Cerebellar nuclear complex (tissue), 1 donor: ENCODE measurements at regions not wholly inside any gene's neighbourhood (a gene's known extent, or its start where the extent isn't known, plus 50 kb on each side); places are given as distances from the start of the nearest gene placed in this dataset.
"Not testable (repeated sequence)": the region's sequence is repeated elsewhere in the genome, so short reads cannot be mapped to it uniquely, and the experiment has no call there.

Source experiments
- DNase-seq, 2 experiments: peaks; one replicate each; lab custom pipeline; 2025; lab: John Stamatoyannopoulos, UW

DNA sequence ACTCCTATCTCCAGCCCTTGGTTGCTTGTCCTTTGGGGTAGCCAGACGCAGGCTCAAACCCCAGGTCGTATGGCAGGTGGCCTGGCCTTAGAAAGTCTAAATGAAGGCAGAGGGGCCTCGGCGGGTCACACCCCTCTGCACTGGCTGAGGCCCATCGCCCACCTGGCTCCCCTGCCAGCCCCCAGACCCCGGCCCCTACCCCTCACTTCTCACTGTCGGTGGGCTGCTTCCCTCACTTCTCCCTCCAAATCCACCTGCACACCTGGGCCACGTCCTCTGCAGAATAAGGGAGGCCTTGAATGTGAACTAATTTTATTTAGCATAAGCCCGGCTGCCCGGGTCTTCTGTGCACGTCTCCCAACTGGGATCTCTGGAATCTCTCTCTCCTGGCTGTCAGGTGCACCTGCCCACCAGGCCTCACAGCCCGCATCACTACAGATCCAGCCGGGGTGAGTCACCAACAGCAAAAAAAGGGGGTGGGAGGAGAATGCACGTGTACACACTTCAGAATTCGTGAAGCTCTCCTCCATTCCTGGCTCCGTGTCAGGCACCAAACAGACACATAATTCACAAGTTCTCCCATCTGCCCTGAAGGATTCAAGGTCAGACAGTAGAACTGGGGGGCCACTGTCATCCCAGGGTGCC lies 107.5 kb upstream of the SIM2 start:
- no peak for DNase-seq

DNA sequence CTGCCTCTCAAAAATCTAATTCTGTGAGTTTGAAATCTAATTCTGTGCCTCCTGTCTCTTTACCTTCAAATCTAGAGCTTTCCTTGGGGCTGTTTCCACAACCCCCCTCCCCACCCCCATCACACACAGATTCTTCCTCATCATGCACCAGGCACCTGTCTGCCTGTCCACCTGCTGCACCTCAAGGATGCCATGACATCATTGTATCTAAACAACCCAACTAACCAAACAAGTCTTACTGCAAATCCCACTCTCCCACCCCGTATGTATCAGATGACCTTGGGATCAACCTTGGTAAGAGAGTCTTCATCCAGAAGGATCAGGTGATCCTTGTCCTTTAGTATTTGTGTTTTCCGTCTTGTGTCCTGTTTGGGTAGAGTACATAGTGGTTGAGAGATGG lies 102.7 kb upstream of the SIM2 start:
- DNase-seq = no peak

DNA sequence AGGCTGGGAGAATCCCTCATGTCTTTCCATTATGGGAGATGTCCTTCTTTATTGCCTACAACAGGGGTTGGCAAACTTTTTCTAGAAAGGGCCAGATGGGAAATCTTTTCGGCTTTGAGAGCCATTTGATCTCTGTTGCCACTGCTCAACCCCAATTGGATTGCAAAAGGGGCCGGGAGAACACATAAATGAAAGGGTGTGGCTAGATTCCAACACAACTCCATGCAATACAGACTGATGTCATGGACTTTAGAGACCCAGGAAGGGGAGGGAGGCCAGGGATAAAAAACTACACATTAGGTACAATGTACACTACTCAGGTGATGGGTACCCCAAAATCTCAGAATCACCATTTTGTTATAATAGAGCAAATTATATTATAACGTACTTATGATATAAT lies 97.6 kb upstream of the SIM2 start:
- DNase-seq = no peak

DNA sequence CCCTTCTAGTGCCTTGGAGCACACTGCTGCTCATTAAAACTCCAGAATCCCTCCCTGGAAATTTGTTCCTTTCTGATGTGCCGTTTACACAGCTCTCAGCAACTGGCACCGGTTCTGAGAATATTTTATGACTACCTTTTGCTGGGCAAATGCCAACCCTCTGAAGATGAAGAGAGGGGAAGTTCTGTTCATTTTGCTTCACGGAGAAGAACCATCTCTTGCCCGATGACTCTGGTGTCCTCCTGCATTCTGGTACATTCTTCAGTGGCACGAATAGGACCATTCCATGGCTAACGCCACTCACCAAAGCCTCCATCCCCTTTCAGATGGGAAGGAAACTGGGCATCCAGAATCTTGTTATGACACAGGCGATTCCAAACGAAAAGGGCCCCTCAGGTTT lies 96.2 kb upstream of the SIM2 start:
- DNase-seq = no peak

DNA sequence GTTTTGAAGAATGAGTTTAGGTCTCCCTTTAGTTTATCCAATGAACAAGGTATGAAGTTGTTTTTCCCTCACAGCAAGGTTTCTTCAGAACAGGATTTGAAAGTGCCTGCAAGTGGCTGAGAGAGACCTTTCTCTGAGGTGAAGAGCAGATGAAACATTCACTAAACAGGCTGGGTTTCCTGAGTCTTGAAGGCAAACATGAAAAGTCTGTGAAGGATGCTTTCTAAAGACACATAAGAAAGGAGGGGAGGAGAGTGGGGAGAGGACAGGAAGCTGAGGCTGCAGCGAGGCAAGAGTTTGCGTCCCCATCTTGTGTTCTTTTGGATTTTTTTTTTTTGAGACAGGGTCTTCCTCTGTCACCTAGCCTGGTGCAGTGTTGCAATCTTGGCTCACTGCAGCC lies 95.7 kb upstream of the SIM2 start:
- DNase-seq = no peak

DNA sequence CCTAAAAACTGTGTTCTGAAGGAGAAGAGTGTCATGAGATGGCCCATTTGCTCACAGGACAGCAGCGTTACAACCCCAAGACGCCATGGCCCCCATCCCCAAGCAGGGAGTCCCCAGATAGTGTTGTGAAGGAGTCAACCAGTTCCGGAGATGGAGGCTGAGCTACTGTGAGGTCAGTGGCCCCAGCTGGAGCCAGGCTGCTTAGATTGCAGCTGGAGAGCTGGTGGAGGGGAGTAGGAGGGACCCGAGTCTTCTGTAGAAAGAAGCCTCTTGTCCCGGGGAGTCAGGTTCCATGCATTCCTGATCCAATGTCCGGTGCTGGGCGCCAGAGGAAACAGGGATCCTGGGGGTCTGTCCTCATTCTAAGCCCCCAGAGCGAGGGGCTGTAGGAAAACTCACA lies 93.5 kb upstream of the SIM2 start:
- DNase-seq = no peak

DNA sequence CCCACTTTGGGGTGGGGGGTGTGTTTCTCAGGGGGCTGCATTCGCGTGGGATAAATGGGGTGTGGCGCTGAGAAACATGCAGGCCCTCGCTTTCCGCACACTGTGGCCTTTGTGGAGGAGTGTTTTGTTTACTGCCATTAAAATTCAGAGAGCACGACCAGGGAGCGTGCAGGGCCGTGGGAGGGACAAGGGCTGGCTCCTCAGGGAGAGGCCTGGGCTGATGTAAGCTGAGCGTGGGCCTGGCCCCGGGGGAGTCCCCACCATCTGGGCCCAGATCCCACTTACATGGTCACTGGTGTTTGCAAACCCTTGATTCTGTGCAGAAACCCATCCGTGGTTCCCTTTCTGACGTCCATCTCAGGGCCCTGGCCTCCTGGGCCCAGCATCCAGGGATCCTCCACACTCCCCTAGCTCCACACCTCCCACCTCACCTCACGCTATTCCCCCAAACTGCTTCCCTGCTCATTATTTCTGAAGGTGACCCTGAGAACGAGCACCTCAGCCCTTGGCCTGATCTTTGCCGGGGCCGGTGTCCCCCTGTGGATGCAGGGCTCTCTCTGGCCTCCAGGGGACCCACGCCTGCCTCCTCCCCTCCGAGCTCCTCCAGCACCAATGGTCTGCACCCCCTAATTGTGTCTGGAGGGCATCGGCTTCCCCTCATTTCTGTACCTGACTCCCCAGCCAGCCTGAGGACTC lies 92.5 kb upstream of the SIM2 start:
- DNase-seq = no peak

DNA sequence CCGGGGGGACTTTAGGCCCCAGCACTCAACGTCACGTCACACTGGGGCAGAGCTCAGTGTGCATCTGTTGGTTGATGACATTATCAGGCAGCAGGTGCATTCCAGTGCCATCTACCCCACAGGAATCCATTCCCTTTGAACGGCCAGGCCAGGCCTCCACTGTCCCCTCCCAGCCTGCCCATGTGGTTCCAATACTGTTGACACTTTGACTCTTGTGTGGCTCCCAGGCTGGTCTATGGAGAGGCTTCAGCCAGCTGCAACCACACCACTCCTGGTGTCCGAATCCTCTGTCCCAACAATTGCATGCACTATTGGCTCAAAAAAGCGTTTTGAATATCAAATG lies 92.0 kb upstream of the SIM2 start:
- no peak for DNase-seq

DNA sequence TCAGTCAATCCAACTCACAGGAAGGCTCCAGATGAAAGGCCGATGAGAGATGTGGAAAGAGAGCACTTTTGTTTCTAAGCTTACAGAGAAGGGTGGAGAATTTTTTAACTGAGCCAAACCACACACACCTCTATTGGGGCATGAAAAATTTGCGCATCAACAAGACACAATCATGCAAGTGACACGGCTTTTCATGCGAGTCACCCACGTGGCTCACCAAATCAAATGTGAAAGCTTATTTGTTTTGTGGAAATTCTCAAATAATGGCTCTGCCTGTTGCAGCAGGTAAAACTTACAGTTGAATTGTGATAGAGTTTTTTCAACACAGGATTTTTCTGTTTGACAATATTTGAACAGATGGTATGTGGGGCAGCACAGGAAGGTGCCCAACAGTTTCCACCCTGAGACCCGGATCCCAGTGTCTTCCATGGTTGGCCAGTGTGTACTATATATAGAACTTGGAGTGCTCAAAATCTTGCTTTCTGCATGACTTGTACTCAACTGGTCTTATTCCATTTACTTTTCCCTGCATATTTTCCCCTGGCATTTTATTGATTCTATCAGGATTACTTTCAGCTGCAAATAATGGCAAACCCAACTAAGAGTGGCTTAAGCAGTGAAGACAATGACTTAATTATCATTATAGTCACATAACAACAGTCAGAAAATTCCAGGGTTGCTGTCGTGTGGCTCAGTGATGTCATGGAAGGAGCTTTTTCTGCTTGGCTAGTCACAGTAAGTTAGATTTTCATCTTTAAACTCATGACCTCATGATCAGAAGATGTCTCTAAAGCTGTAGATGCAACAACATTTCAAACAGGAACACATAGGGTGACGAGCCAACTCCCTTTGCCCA lies 90.6 kb upstream of the SIM2 start:
- peak in 1 of 2 experiments; percentile 43 for DNase-seq

DNA sequence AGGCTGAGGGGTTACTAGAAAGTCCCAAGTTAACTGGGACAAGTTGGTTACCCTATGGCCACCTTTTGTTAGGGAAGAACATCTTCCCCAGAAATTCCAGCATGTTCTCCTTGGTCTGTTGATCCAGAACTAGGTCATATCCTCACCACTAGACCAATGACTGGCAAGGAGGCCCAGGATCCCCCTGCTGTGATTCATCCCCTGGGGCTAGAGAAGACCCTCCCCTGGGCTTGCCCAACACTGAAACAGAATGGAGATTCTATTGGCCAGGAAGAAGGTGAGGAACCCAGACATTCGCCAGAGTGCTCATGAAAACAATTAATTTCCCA lies 90.1 kb upstream of the SIM2 start:
- DNase-seq = no peak

DNA sequence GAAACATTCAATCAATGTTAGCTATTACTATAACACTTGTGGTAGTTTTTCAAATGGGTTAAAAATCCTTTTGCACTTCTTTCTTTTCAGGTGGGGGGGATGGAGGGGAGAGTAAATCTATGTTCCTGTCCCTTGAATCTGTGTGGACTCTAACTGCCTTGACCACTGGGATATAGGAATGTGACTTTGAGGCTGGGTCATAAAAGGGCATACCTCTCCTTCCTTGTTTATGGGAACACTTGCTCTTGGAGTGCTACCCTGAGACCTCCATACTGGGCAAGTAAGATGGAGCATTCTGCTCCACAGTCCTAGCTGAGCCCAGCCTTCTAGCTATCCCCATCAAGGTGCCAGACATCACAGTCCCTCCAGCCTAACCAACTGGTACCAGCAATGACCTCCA lies 89.3 kb upstream of the SIM2 start:
- no peak for DNase-seq

DNA sequence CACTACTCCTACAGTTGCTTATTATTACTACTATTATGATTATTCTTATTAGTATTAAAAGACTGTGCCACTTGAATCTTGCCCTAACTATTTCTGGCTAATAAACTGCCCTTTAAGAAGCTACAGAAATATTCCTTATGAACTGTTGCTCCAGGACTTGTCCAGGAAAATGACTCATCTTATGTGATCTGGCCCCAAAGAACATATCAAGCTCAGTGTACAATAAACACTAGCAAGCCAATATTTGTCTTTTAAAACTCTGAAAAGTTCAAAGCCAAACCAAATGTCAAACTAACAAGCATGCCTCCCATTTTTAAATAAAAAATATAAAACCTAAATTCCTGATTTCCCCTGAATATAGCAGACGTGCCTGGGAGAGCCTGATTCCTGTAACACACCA lies 88.7 kb upstream of the SIM2 start:
- no peak for DNase-seq

DNA sequence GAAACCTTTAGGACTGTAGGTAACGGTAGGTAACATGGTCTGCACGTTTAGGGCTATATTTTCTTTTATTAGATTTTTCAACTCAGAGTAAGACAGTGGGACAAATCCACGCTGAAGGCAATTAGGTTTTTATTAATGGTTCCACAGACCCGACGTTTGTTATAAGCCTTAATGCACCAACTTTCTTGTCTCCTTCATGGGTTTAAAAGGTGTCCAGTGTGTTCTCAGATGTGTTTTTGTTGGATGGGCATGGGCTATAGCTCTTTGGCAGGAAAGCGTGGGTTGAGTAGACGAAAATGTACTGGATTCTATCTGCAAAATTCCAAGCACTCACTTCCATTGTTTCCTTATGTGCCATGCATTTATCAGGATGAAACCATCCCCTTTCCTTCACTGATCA lies 88.0 kb upstream of the SIM2 start:
- no peak for DNase-seq

DNA sequence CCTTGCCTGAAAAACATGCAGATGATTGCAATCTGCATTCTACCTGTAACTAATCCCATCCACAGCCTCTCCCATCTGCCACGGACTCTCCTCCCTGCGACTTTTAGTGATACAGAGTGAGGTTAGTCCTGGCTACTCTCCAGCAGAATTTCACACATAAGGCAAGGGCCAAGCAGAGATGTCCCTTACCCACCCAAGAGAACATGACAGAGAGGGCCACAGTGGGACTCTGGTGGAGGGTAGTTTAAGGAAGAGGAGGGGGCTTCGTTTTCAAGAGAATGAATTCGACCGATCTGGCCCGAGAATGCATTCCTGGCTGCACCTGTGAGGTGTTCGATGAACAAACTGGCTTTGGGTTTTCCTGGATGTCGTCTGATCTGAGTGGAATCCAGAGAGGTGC lies 87.5 kb upstream of the SIM2 start:
- DNase-seq = no peak

DNA sequence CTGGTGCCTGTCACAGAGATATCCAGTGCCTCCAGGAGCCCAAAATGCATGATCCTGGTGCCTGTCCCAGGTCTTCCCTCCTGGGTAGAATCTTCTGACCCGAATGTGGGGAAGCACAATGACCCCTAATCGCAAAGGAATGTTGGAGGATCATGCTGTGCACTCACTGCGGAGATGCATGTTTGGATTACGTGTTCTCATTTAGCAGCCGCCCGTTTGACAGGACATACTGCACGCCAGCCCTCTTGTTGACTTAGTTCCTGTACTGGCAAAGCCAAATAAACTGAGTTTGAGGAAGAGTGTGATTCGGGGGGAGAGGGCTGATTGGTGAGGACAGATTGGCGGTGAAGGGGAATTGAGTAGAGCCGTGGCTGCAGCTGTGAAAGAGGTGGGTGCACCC lies 85.9 kb upstream of the SIM2 start:
- no peak for DNase-seq

DNA sequence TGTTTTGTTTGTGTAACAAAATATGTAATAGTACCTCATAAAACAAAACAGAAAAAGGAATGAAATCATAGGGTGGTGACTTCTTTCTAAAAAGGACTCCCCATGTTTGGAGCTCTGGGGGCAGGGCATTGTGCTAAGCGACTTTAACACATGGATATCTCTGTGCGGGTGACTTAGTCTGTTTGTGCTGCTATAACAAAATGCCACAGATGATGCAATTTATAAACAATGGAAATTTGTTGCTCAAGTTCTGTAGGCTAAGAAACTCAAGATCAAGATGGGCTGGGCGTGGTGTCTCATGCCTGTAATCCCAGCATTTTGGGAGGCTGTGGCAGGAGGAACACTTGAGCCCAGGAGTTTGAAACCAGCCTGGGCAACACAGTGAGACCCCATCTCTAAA lies 85.4 kb upstream of the SIM2 start:
- no peak for DNase-seq

DNA sequence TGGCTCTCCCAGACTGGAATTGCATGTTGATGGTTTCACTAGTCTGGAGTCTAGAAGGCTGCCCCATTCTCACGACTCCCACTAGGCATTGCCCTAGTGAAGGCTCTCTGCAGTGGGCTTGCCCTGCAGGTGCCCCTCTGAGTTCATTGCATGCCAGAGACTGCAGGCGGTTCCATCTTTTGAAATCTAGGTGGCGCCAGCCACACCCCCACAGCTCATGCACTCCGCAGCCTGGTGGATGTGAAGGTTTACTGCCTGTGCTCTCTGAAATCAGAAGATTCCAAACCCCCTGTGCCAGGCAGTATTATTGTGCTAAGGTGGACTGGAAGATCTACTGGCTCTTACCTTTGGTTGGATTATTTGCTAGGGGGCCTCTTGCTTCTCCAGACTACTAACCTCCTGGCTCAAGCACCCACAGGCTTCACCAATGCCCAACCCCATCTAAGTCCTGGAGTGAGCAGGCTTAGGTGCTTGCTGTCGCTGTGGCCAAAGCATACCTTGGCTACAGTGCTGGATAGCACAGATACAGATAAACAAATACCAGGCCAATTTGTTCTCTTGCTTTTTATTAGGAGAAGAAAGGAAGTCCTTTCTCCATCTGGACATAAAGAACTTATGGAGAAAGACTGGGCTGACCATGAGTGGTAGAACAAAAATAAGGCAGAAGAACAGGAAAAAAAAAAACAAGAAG lies 83.5 kb upstream of the SIM2 start:
- no peak for DNase-seq

DNA sequence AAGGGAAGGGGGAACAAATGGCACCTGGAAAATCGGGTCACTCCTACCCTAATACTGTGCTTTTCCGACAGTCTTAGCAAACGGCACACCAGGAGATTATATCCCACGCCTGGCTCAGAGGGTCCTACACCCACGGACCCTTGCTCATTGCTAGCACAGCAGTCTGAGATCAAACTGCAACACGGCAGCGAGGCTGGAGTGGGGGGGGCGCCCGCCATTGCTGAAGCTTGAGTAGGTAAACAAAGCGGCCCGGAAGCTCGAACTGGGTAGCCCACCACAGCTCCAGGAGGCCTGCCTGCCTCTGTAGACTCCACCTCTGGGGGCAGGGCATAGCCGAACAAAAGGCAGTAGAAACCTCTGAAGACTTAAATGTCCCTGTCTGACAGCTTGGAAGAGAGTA lies 82.1 kb upstream of the SIM2 start:
- DNase-seq = not testable (repeated sequence)

DNA sequence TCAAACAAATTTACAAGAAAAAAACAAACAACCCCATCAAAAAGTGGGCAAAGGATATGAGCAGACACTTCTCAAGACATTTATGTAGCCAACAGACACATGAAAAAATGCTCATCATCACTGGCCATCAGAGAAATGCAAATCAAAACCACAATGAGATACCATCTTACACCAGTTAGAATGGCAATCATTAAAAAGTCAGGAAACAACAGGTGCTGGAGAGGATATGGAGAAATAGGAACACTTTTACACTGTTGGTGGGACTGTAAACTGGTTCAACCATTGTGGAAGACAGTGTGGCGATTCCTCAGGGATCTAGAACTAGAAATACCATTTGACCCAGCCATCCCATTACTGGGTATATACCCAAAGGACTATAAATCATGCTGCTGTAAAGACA lies 77.1 kb upstream of the SIM2 start:
- not testable (repeated sequence) for DNase-seq

DNA sequence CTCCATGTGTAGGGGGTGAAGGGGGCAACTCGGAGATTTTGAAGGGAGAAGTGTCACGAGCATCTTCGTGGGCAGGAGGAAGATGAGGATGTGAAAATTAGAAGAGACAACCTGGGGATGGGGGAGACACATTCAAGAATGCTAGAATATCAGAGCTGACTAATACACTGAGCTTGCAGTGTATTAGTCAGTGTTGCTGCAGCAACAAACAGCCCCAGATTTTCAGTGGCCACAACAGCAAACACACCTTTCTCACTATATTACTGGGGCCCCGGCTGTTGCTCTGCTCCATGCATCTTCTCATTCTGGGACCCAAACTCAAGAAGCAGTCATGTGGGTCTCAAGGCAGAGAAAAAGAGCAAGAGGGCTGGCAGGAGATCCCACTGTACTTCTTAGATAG lies 74.8 kb upstream of the SIM2 start:
- no peak for DNase-seq

DNA sequence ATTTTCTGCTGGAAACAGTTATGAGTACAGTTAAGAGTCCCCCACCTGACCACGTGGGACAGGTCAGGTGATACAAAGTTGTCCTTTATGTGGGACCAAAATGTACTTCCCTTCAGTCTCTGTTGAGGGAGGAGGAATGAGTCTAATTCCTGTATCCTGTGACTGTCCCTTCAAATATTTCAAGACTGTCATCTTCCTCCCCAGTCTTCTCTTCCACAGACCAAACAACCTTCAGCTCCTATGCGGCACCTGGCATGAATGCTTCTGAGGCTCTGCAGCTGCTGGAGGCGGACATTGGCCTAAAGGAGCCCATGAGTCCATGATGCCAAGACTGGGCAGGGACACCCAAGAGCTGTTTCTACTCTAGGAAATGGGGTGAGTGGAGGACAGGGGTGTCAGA lies 72.1 kb upstream of the SIM2 start:
- DNase-seq = no peak

DNA sequence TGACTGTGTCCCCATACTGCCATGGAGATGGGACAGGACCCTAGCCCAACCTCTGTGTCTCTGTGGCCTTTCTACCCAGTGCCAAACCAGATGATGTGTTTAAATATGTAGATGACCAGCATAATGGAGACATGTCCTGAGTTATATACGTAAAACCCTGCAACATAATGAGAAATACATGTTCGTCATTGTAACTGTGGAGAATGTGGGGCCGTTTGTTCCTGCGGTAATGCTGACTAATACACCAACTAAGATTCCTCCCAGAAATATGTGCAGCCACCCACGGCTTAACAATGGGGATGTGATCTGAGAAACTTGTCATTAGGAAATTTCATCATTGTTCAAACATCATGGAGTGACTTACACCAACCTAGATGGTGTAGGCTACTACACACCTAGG lies 71.7 kb upstream of the SIM2 start:
- DNase-seq = no peak

DNA sequence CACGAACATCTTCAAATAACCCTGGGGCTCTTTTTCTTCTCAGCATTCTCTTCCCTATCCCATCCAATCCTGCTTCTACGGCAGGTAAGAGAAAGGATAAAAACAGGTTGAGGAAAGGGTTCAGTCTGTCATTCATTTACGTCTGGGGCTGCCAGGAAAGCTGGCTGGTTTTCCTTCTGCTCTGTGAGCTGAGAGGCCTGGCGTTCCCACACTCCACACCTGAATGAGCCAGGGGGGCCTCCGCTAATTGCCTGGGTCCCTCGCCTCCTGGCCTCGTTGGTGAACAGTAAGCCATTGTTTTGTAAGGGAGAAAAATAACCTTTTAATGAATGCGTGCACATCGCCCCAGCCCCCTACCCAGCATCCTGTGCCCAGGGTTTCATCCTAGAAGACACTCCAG lies 70.8 kb upstream of the SIM2 start:
- DNase-seq = no peak
